HEK293 (cell line): ENCODE measurements at regions not wholly inside any gene's neighbourhood (a gene's known extent, or its start where the extent isn't known, plus 50 kb on each side); places are given as distances from the start of the nearest gene placed in this dataset.
"Not testable (repeated sequence)": the region's sequence is repeated elsewhere in the genome, so short reads cannot be mapped to it uniquely, and the experiment has no call there.

Experiments used
- MEIS1 ChIP-seq: sonication (generic); formaldehyde crosslinking; IDR thresholded peaks from 2 replicates; pipeline ENCODE4 v1.8.1; 2022; ENCODE audit warnings: missing genetic modification reagents, mild to moderate bottlenecking, borderline replicate concordance
- ZFP41 ChIP-seq: fragments of 450-650 bp; formaldehyde crosslinking; IDR thresholded peaks from 2 replicates; pipeline ENCODE4 v1.5.1; 2016; ENCODE audit warnings: missing biosample characterization, missing genetic modification characterization, borderline replicate concordance
- ZNF548 ChIP-seq: fragments of 450-650 bp; formaldehyde crosslinking; IDR thresholded peaks from 2 replicates; pipeline ENCODE4 v1.5.1; 2016; ENCODE audit warnings: missing biosample characterization, missing genetic modification characterization
- ZNF624 ChIP-seq: fragments of 450-650 bp; formaldehyde crosslinking; IDR thresholded peaks from 2 replicates; pipeline ENCODE4 v1.5.1; 2017; ENCODE audit warnings: missing biosample characterization, missing genetic modification characterization
- TF ChIP-seq, protein P1 (sequence below): fragments of 450-650 bp; formaldehyde crosslinking; IDR thresholded peaks from 2 replicates; pipeline ENCODE4 v1.5.1; 2016; ENCODE audit warnings: missing biosample characterization, missing genetic modification characterization
- TF ChIP-seq, protein P2 (sequence below): fragments of 450-650 bp; formaldehyde crosslinking; IDR thresholded peaks from 2 replicates; pipeline ENCODE4 v1.5.1; 2016; ENCODE audit warnings: missing biosample characterization, missing genetic modification characterization

DNA sequence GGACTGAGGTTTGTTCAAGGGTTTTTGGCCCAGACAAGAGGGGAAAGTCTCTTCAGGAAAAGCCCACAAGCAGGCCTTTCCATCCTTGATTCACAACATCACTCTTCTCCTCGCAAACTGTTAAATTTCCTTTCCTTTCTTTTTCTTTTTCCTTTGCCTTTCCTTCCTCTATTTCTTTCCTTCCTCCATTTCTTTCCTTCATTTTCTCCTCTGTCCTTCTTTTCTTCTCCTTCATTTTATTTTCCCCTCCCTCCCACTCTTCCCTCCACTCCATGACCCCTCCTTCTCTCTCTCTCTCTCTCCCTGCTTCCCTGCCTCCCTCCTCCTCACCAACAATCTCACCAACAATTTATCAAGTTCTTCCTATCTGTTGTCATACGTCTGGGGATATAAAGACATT lies 89.1 kb downstream of the FAM72B start:
- TF ChIP-seq, protein P1, sequence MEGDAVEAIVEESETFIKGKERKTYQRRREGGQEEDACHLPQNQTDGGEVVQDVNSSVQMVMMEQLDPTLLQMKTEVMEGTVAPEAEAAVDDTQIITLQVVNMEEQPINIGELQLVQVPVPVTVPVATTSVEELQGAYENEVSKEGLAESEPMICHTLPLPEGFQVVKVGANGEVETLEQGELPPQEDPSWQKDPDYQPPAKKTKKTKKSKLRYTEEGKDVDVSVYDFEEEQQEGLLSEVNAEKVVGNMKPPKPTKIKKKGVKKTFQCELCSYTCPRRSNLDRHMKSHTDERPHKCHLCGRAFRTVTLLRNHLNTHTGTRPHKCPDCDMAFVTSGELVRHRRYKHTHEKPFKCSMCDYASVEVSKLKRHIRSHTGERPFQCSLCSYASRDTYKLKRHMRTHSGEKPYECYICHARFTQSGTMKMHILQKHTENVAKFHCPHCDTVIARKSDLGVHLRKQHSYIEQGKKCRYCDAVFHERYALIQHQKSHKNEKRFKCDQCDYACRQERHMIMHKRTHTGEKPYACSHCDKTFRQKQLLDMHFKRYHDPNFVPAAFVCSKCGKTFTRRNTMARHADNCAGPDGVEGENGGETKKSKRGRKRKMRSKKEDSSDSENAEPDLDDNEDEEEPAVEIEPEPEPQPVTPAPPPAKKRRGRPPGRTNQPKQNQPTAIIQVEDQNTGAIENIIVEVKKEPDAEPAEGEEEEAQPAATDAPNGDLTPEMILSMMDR (tag by site-specific recombination): not testable (repeated sequence)
- not testable (repeated sequence) for TF ChIP-seq MEIS1 (CRISPR knock-in tag); ZNF548 (tag by site-specific recombination); ZNF624; ZFP41 (tag by site-specific recombination)
- TF ChIP-seq, protein P2, sequence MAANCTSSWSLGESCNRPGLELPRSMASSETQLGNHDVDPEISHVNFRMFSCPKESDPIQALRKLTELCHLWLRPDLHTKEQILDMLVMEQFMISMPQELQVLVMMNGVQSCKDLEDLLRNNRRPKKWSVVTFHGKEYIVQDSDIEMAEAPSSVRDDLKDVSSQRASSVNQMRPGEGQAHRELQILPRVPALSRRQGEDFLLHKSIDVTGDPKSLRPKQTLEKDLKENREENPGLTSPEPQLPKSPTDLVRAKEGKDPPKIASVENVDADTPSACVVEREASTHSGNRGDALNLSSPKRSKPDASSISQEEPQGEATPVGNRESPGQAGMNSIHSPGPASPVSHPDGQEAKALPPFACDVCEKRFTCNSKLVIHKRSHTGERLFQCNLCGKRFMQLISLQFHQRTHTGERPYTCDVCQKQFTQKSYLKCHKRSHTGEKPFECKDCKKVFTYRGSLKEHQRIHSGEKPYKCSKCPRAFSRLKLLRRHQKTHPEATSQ (tag by site-specific recombination): not testable (repeated sequence)
